ENCODE measurements at regions not wholly inside any gene's neighbourhood (a gene's known extent, or its start where the extent isn't known, plus 50 kb on each side); places are given as distances from the start of the nearest gene placed in this dataset.

GRCh38 chrX:17930850-17931249 lies 69.8 kb upstream of the RAI2 start:
- no peaks in the 10 kb centered on the region for H3K36me3 ChIP-seq
- intact Hi-C loops (cut with DNase I), result loop anchor here in 1 of 10 donors (10.0 kb wide), 1 partner anchor 284 kb away; no protein-coding TSS in a partner anchor
- ATAC-seq (no peak), DNase-seq (no peak)
- H3K9me3 ChIP-seq, result peaks cover 0 to 5% (median 0%) of the 10 kb centered on the region in 12 donors
- TF ChIP-seq CTCF (IDR thresholded peaks at IDR 0.05) (no peak), POLR2A (IDR thresholded peaks at IDR 0.05) (no peak)
- WGBS, 4 donors, result 46 to 73% (median 67%) methylated on average over 4 of the region's 4 CpGs
- no peaks in the 10 kb centered on the region for H3K4me1 ChIP-seq
- no peak overlapping the region for H3K27ac ChIP-seq
- H3K4me3 ChIP-seq, result no peak overlapping the region
- peaks cover 0 to 7% (median 0%) of the 10 kb centered on the region in 9 donors for H3K27me3 ChIP-seq

DNA sequence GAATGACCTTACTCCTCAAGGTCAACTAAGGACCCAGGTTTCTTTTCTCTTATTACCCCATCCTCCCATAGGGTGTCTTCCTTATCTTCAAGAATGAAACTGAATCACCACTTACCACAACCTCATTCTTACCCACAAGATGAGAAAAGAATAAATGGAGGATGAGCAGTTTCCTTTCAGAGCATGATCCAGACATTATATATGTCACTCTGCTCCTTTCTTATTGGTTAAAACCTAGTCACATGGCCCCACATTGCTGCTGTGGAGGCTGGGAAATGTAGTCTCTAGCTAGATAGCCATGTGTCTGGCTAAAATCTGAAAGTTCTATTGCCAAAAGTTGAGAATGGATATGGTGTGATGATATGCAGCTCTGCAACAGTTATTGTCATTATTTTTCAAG lies 62.4 kb upstream of the RAI2 start:
- ATAC-seq (no peak), DNase-seq (no peak)
- Histone ChIP-seq H3K4me1 (no peaks in the 10 kb centered on the region), H3K9me3 (peaks cover 0 to 8% (median 0%) of the 10 kb centered on the region in 12 donors), H3K4me3 (no peak overlapping the region), H3K27ac (no peak overlapping the region), H3K36me3 (no peaks in the 10 kb centered on the region), H3K27me3 (peaks cover 0 to 2% (median 0%) of the 10 kb centered on the region in 9 donors)
- TF ChIP-seq CTCF (IDR thresholded peaks at IDR 0.05) (no peak), POLR2A (IDR thresholded peaks at IDR 0.05) (no peak)
- intact Hi-C loops (cut with DNase I), result no loop called here

DNA sequence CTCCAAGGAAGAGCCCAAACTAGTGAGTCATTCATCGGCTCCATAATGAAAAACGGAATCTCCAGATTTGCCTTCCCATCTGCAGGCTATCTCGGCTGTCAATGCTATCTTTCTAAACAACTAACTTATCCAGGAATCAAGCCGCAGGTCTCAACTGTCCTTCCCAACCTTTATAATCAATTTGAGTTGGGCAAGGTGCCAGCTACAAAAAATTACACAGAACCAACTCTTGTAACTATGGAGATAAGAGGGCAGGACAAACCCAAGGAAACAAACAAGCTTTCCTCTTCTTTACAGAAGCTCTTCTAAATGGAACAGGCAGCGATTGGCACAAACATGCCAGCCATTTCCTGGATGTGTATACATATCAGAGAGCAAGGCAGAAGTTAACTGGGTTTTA lies 61.2 kb upstream of the RAI2 start:
- Histone ChIP-seq H3K27ac (no peak overlapping the region), H3K36me3 (no peaks in the 10 kb centered on the region), H3K9me3 (peaks cover 0 to 8% (median 0%) of the 10 kb centered on the region in 12 donors), H3K27me3 (peaks cover 0 to 5% (median 0%) of the 10 kb centered on the region in 9 donors), H3K4me3 (no peak overlapping the region), H3K4me1 (no peaks in the 10 kb centered on the region)
- DNase-seq, result no peak
- no peak for ATAC-seq
- intact Hi-C loops (cut with DNase I), result no loop called here
- 49 to 67% (median 55%) methylated on average over 5 of the region's 5 CpGs for WGBS, 4 donors
- TF ChIP-seq CTCF (IDR thresholded peaks at IDR 0.05) (no peak), POLR2A (IDR thresholded peaks at IDR 0.05) (no peak)

DNA sequence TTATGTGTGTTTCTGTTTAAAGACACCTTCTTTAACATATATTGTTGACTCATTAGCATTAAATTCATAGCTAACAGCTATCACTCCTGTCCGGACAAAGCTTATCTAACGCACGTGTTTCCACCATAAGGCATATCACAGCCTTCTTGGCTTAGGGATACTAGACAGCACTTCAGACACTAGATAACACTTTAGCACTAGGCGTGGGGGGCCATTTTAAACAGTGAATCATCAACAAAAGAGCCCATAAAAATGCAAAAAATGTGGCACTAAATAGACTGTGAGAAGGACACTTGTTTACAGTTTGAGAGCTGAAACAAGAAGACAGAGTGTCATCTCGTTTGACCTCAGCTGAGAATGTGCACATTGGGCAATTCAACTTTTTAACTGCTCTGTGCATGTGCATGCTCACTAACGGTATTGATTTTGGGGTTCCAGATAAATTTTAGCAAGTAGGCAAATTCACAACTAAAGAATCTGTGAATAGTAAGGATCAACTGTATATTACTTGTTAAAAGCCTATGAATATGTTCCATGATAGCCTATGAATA lies 58.9 kb upstream of the RAI2 start:
- TF ChIP-seq POLR2A (IDR thresholded peaks at IDR 0.05) (no peak), CTCF (IDR thresholded peaks at IDR 0.05) (no peak)
- no peak overlapping the region for H3K27ac ChIP-seq
- no peaks in the 10 kb centered on the region for H3K4me1 ChIP-seq
- H3K36me3 ChIP-seq, result no peaks in the 10 kb centered on the region
- WGBS, 4 donors, result 37 to 46% (median 42%) methylated on average over 6 of the region's 6 CpGs
- no peak overlapping the region for H3K4me3 ChIP-seq
- peaks cover 0 to 10% (median 0%) of the 10 kb centered on the region in 9 donors for H3K27me3 ChIP-seq
- ATAC-seq, result no peak
- DNase-seq, result no peak
- H3K9me3 ChIP-seq, result no peaks in the 10 kb centered on the region
- intact Hi-C loops (cut with DNase I), result no loop called here
